ENCODE measurements at regions not wholly inside any gene's neighbourhood (a gene's known extent, or its start where the extent isn't known, plus 50 kb on each side); places are given as distances from the start of the nearest gene placed in this dataset.

GRCh38 chr2:234158812-234159211 lies 108.3 kb downstream of the SPP2 start:
- H3K27ac ChIP-seq (ENCODE audit: insufficient read depth, low read depth, low read length): no peak overlapping the region
- H3K36me3 ChIP-seq (ENCODE audit: control insufficient read depth in 2 of 2, extremely low read depth in 1 of 2, insufficient read depth in 2 of 2, low read length in 2 of 2): no peaks in the 10 kb centered on the region
- no peak overlapping the region for H3K9ac ChIP-seq (replicated peaks; ENCODE audit: extremely low read depth, insufficient read depth, low read length)
- H3K4me3 ChIP-seq (replicated peaks in 1 of 3; ENCODE audit: insufficient read depth in 1 of 3, low read depth in 1 of 3, low read length in 3 of 3): no peak overlapping the region
- no peaks in the 10 kb centered on the region for H3K9me1 ChIP-seq (replicated peaks; ENCODE audit: control insufficient read depth, extremely low read depth, insufficient read depth, low read length)
- intact Hi-C loops (cut with micrococcal nuclease) (no loop called here), dilution Hi-C loops (cut with MboI; ENCODE audit: extremely low pct_ligation_motif_present, low sequenced_read_pairs) (no loop called here)
- FAIRE-seq (no peak), DNase-seq (ENCODE audit: low read depth, low spot score) (no peak)
- BruUV-seq (replicated peaks): no TSS peak
- no peak for TF ChIP-seq FOS (IDR thresholded peaks at IDR 0.05; ENCODE audit: borderline replicate concordance, insufficient read depth, low read length)
- TF ChIP-seq POLR2AphosphoS5 (IDR thresholded peaks at IDR 0.05; ENCODE audit: insufficient read depth, low read depth, low read length): no peak
- TF ChIP-seq MAX (IDR thresholded peaks at IDR 0.05; ENCODE audit: insufficient read depth, insufficient read length): no peak
- no peak for TF ChIP-seq CTCF (IDR thresholded peaks at IDR 0.05; ENCODE audit: extremely low read depth in 1 of 2, insufficient read depth in 1 of 2, low read depth in 1 of 2, low read length in 2 of 2)
- no peak for TF ChIP-seq JUN (IDR thresholded peaks at IDR 0.05; ENCODE audit: borderline replicate concordance, insufficient read depth, insufficient read length, low read depth)
- TF ChIP-seq GATA2 (IDR thresholded peaks at IDR 0.05; ENCODE audit: insufficient read depth, insufficient read length, low read depth, low read length): no peak
- H4K20me1 ChIP-seq (replicated peaks; ENCODE audit: control insufficient read depth, extremely low read depth, insufficient read depth, low read length): no peaks in the 10 kb centered on the region
- H3K4me1 ChIP-seq (ENCODE audit: control insufficient read depth, extremely low read depth, insufficient read depth, low read length): peaks cover 3% of the 10 kb centered on the region
- no peaks in the 10 kb centered on the region for H3K27me3 ChIP-seq (ENCODE audit: control insufficient read depth in 2 of 2, insufficient read depth in 2 of 2, low read length in 2 of 2)
- H3K4me2 ChIP-seq (ENCODE audit: insufficient read depth, low read length): no peak overlapping the region
- POLR2A ChIA-PET: no interaction called here
- CTCF ChIA-PET: no interaction called here
- no peaks in the 10 kb centered on the region for H3K79me2 ChIP-seq (ENCODE audit: control insufficient read depth, insufficient read depth, low read length)
- no peak overlapping the region for H2AFZ ChIP-seq (ENCODE audit: low read depth, low read length)
- H3K9me3 ChIP-seq (replicated peaks; ENCODE audit: control insufficient read depth, insufficient read depth, low read length): no peaks in the 10 kb centered on the region
